A549 (cell line): ENCODE measurements at regions not wholly inside any gene's neighbourhood (a gene's known extent, or its start where the extent isn't known, plus 50 kb on each side); places are given as distances from the start of the nearest gene placed in this dataset.

ENCODE experiments used
- ATAC-seq, 2 experiments: fragments of 200-7000 bp in 1 of 2; fragments of >200 bp in 1 of 2; cut with Nextera tagmentation in 1 of 2; cut with Tn5 transposase in 1 of 2; 3 replicates each; pipeline versions ENCODE4 v1.8.0 to v1.9.1; 2018 to 2020; ENCODE audit warnings: mild to moderate bottlenecking in 1 of 2, moderate library complexity in 1 of 2
- CTCF ChIA-PET: fragments of 300-600 bp; sonication (Branson Sonifier 250); formaldehyde crosslinking; extraction: SDS; loops from one replicate; lab custom pipeline; 2021; ENCODE audit warnings: antibody characterized with exemption, inconsistent platforms; lab: Yijun Ruan, JAX
- POLR2A ChIA-PET: fragments of 350-600 bp; formaldehyde crosslinking; extraction: SDS; loops from one replicate; lab custom pipeline; 2021; ENCODE audit warnings: antibody characterized with exemption, inconsistent platforms; lab: Yijun Ruan, JAX
- DNase-seq, 2 experiments: peaks; one replicate each; pipeline versions ENCODE4 v3.0.0 to v3.0.0-alpha.2; 2011 to 2016; ENCODE audit warnings: low read depth in 1 of 2, low spot score in 1 of 2
- FAIRE-seq: peaks from 2 replicates; lab custom pipeline; 2011; peaks lifted over from hg19 to GRCh38; lab: Jason Lieb, UNC
- H3K27ac ChIP-seq, 2 experiments: fragments of >200 bp; sonication (Bioruptor Twin); formaldehyde crosslinking; 3 replicates each; pipeline ENCODE4 v1.5.1; 2016 to 2017
- H3K4me1 ChIP-seq: fragments of >200 bp; sonication (Bioruptor Twin); formaldehyde crosslinking; 3 replicates; pipeline ENCODE4 v1.6.1; 2016
- H3K4me2 ChIP-seq: fragments of >200 bp; sonication (Bioruptor Twin); formaldehyde crosslinking; 3 replicates; pipeline ENCODE4 v1.6.1; 2016
- H3K4me3 ChIP-seq: fragments of >200 bp; sonication (Bioruptor Twin); formaldehyde crosslinking; 3 replicates; pipeline ENCODE4 v1.5.1; 2016
- H3K9me3 ChIP-seq: fragments of >200 bp; sonication (Bioruptor Twin); formaldehyde crosslinking; 3 replicates; pipeline ENCODE4 v1.6.1; 2016
- CEBPB ChIP-seq, 2 experiments: fragments of >200 bp in 1 of 2; sonication (Bioruptor Twin) in 1 of 2; formaldehyde crosslinking in 1 of 2; IDR thresholded peaks; 2 replicates each; pipeline ENCODE4 v1.6.1; 2012 to 2016
- CHD2 ChIP-seq: fragments of 150-350 bp; IDR thresholded peaks from 2 replicates; pipeline ENCODE4 v1.6.1; 2014; ENCODE audit warnings: low read length; ENCODE audit not compliant: partially characterized antibody
- EHF ChIP-seq: fragments of 250-450 bp; sonication (Bioruptor Pico); IDR thresholded peaks from 2 replicates; pipeline ENCODE4 v1.5.0; 2020; ENCODE audit warnings: mild to moderate bottlenecking
- FOSL2 ChIP-seq, 2 experiments: fragments of 450-650 bp in 1 of 2; fragments of >200 bp in 1 of 2; sonication (Bioruptor Twin) in 1 of 2; formaldehyde crosslinking; IDR thresholded peaks; 2 replicates each; pipeline versions ENCODE4 v1.5.0 to v1.6.1; 2016 to 2020; ENCODE audit warnings: mild to moderate bottlenecking in 1 of 2, moderate library complexity in 1 of 2
- GATA3 ChIP-seq: IDR thresholded peaks from 2 replicates; pipeline ENCODE4 v1.6.1; 2012; ENCODE audit warnings: borderline replicate concordance
- HDAC2 ChIP-seq: fragments of 200-600 bp; sonication (generic); IDR thresholded peaks from 2 replicates; pipeline ENCODE4 v1.6.1; 2016
- HOXB13 ChIP-seq: fragments of 250-450 bp; sonication (Bioruptor Pico); IDR thresholded peaks from 2 replicates; pipeline ENCODE4 v1.5.0; 2020; ENCODE audit warnings: low read depth, mild to moderate bottlenecking, moderate library complexity
- JUNB ChIP-seq: fragments of >200 bp; sonication (Bioruptor Twin); formaldehyde crosslinking; IDR thresholded peaks from 2 replicates; pipeline ENCODE4 v1.6.1; 2016
- MAFK ChIP-seq: fragments of 450-650 bp; IDR thresholded peaks from 2 replicates; pipeline ENCODE4 v1.6.1; 2014; ENCODE audit not compliant: partially characterized antibody
- MYC ChIP-seq: IDR thresholded peaks from 2 replicates; pipeline ENCODE4 v1.6.1; 2012; ENCODE audit warnings: mild to moderate bottlenecking, inconsistent platforms, low read length, improper control_type of control experiment, borderline replicate concordance
- NFE2L2 ChIP-seq: fragments of 150-350 bp; conservative IDR thresholded peaks from 2 replicates; pipeline ENCODE4 v1.6.1; 2014; ENCODE audit warnings: low read length
- NPAS2 ChIP-seq: fragments of 250-450 bp; sonication (Bioruptor Pico); IDR thresholded peaks from 2 replicates; pipeline ENCODE4 v1.8.0; 2022; ENCODE audit warnings: mild to moderate bottlenecking, moderate library complexity, borderline replicate concordance
- RNF2 ChIP-seq: fragments of 200-600 bp; sonication (generic); IDR thresholded peaks from 2 replicates; pipeline ENCODE4 v1.6.1; 2016; ENCODE audit warnings: low read depth, mild to moderate bottlenecking, antibody characterized with exemption, moderate library complexity, borderline replicate concordance
- SMC3 ChIP-seq: fragments of >200 bp; sonication (Bioruptor Twin); formaldehyde crosslinking; IDR thresholded peaks from 3 replicates; pipeline ENCODE4 v1.6.1; 2018; ENCODE audit warnings: inconsistent platforms
- SREBF2 ChIP-seq: fragments of 450-650 bp; IDR thresholded peaks from 2 replicates; pipeline ENCODE4 v1.6.1; 2014; ENCODE audit warnings: mild to moderate bottlenecking, moderate library complexity
- TP53 ChIP-seq: fragments of 250-450 bp; sonication (Bioruptor Pico); IDR thresholded peaks from 2 replicates; pipeline ENCODE4 v1.5.0; 2021; ENCODE audit warnings: mild to moderate bottlenecking, moderate library complexity
- ZC3H11A ChIP-seq: fragments of 450-650 bp; IDR thresholded peaks from 2 replicates; pipeline ENCODE4 v1.6.1; 2014; ENCODE audit warnings: antibody characterized with exemption, mild to moderate bottlenecking
- WGBS: methylation state at CpG from one replicate; pipeline ENCODE4 v1.1.6; 2017; ENCODE audit errors: missing lambda C conversion rate; 5-methylcytosine and 5-hydroxymethylcytosine counted together
- TF ChIP-seq, protein P1 (sequence below): fragments of >200 bp; sonication (Bioruptor Twin); formaldehyde crosslinking; IDR thresholded peaks from 3 replicates; pipeline ENCODE4 v1.6.1; 2016
- TF ChIP-seq, protein P2 (sequence below): IDR thresholded peaks from 2 replicates; pipeline ENCODE4 v1.6.1; 2012

DNA sequence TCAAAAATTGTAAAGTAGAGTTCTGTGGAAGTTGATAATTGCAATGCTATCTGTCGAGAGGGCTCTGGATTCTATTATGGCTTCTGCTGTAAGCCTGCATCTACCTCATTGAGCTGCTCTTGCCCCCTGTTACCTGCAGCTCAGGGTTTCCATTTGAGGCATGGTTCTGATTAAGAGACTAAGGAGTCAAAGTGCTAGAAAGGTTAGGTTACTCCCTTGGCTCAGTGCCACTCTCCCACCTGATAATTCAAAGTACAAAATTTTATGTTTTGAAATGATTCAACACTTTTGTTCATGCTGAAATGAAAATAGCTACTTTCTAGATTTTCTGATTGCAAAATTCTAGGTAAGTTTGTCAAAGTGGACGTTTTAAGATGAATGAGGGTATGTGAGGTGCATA lies 220.5 kb upstream of the SATB1 start:
- 11% methylated on average over 2 of the region's 2 CpGs for WGBS

DNA sequence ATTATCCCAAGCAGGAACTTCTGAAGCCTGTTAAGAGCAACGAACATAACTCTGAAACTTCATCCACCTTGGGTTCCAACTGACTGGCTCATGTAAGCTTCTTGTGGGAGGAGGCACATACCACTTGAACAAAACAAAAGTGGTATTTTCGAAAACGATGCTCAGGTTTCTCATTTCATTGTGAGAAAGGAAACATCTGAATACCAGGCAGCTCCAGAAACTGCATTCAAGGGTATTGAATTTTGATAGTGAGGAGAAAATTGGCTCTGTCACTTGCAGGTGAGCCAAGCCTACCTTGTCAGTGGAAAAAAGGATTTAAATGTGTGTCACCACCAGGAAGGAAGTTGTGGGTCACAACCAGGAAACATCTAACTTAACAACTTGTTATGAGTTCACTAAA lies 218.1 kb upstream of the SATB1 start:
- ATAC-seq (no peak), FAIRE-seq (no peak), DNase-seq (no peak)
- POLR2A ChIA-PET, result no interaction called here
- Histone ChIP-seq H3K4me1 (no peaks in the 10 kb centered on the region), H3K27ac (no peak overlapping the region), H3K9me3 (no peaks in the 10 kb centered on the region), H3K4me3 (no peak overlapping the region), H3K4me2 (no peak overlapping the region)
- TF ChIP-seq GATA3 (no peak), MYC (no peak), FOSL2 (IDR thresholded peaks at IDR 0.05) (no peak), FOSL2 (CRISPR knock-in tag; IDR thresholded peaks at IDR 0.05) (no peak), HOXB13 (CRISPR knock-in tag) (no peak), HDAC2 (no peak), NPAS2 (no peak), ZC3H11A (no peak), RNF2 (no peak)
- WGBS, result 1% methylated on average over 3 of the region's 3 CpGs
- CTCF ChIA-PET, result no interaction called here

More for the DNA sequence above, 220.5 kb upstream of the SATB1 start:
- no peak overlapping the region for H3K27ac ChIP-seq
- TF ChIP-seq, protein P1, sequence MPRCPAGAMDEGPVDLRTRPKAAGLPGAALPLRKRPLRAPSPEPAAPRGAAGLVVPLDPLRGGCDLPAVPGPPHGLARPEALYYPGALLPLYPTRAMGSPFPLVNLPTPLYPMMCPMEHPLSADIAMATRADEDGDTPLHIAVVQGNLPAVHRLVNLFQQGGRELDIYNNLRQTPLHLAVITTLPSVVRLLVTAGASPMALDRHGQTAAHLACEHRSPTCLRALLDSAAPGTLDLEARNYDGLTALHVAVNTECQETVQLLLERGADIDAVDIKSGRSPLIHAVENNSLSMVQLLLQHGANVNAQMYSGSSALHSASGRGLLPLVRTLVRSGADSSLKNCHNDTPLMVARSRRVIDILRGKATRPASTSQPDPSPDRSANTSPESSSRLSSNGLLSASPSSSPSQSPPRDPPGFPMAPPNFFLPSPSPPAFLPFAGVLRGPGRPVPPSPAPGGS, result no peak
- no peak for TF ChIP-seq NFE2L2
- H3K9me3 ChIP-seq, result no peaks in the 10 kb centered on the region
- no peaks in the 10 kb centered on the region for H3K4me1 ChIP-seq
- FAIRE-seq, result no peak
- H3K4me3 ChIP-seq, result no peak overlapping the region
- ChIA-PET CTCF (interaction anchor here (1.1 kb wide), 1 partner anchor 21 kb away, joined by 3 read pairs; no protein-coding TSS in a partner anchor), POLR2A (no interaction called here)
- DNase-seq, result no peak
- ATAC-seq, result no peak
- no peak overlapping the region for H3K4me2 ChIP-seq

DNA sequence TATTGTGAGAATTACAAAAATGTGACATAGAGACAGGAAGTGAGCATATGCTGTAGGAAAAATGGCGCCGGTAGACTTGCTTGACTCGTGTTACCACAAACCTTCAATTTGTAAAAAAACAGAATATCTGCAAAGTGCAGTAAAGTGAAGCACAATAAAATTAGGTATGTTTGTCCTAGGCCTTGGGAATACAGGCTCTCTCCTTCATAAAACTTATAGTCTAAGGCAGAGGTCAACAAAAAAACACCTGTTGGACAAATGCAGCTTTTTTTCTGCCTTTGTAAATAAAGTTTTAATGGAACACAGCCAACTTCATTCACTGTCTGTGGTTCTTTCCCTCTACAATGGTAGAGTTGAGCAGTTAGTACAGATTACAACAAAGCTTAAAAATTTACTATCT lies 216.8 kb upstream of the SATB1 start:
- CTCF ChIA-PET, result no interaction called here
- no peak for FAIRE-seq
- POLR2A ChIA-PET, result no interaction called here

DNA sequence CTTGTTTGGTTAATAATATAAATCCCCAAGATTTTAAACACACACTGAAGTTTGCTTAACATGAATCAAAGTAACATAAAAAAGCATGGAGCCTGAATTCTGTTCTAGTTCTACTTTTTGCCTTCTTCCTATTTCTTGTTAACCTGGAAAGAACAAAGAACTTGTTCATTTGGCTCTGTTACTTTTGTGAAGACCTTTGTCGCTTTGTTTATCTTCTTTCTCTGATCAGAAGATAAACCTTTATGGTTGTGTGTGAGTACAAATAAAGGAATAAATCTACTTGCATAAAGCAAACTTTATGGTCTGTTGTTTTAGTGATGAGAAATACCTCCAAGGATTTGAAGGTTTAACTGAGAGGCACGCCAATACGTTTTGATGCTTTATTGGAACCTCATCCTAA lies 210.1 kb upstream of the SATB1 start:
- POLR2A ChIA-PET, result no interaction called here
- no peak for ATAC-seq
- no peak overlapping the region for H3K27ac ChIP-seq
- no peak overlapping the region for H3K4me2 ChIP-seq
- WGBS, result 0% methylated on average over 3 of the region's 3 CpGs
- no peak for FAIRE-seq
- H3K9me3 ChIP-seq, result no peaks in the 10 kb centered on the region
- H3K4me3 ChIP-seq, result no peak overlapping the region
- CTCF ChIA-PET, result no interaction called here
- H3K4me1 ChIP-seq, result no peaks in the 10 kb centered on the region
- TF ChIP-seq, protein P2, sequence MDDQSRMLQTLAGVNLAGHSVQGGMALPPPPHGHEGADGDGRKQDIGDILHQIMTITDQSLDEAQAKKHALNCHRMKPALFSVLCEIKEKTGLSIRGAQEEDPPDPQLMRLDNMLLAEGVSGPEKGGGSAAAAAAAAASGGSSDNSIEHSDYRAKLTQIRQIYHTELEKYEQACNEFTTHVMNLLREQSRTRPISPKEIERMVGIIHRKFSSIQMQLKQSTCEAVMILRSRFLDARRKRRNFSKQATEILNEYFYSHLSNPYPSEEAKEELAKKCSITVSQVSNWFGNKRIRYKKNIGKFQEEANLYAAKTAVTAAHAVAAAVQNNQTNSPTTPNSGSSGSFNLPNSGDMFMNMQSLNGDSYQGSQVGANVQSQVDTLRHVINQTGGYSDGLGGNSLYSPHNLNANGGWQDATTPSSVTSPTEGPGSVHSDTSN, result no peak
- TF ChIP-seq FOSL2 (IDR thresholded peaks at IDR 0.05) (no peak), FOSL2 (CRISPR knock-in tag; IDR thresholded peaks at IDR 0.05) (no peak), MAFK (no peak), SMC3 (no peak)
- TF ChIP-seq, all 56 proteins: peak for 0
- DNase-seq, result no peak

More for the DNA sequence above, 216.8 kb upstream of the SATB1 start:
- WGBS, result 29% methylated on average over 3 of the region's 3 CpGs
- TF ChIP-seq CEBPB (IDR thresholded peaks at IDR 0.05), result no peak
- no peak for TF ChIP-seq CHD2
- no peak for TF ChIP-seq SREBF2
- no peak for TF ChIP-seq ZC3H11A
- no peak for TF ChIP-seq TP53
- no peak for TF ChIP-seq EHF (CRISPR knock-in tag)
- TF ChIP-seq JUNB, result no peak
- TF ChIP-seq, all 56 proteins: peak for 0
- H3K27ac ChIP-seq, result no peak overlapping the region
- DNase-seq (no peak), ATAC-seq (no peak)
- no peak overlapping the region for H3K4me3 ChIP-seq
- no peak overlapping the region for H3K4me2 ChIP-seq
- no peaks in the 10 kb centered on the region for H3K9me3 ChIP-seq
- H3K4me1 ChIP-seq, result no peaks in the 10 kb centered on the region
